Activated T-helper 17 cell treated with anti-CD3 and anti-CD28 coated beads, Interleukin-2, amount 50 U/mL, for 72 hours (primary cell): ENCODE measurements at regions not wholly inside any gene's neighbourhood (a gene's known extent, or its start where the extent isn't known, plus 50 kb on each side); places are given as distances from the start of the nearest gene placed in this dataset.

ENCODE experiments used
- ATAC-seq: fragments of 150-1000 bp; cut with Tn5 transposase; replicated peaks from 2 replicates; pipeline ENCODE4 v1.10.0; 2021; ENCODE audit warnings: mild to moderate bottlenecking, moderate library complexity
- H3K27ac Mint-ChIP-seq: one replicate; pipeline ENCODE4 v1.8.0; 2022; ENCODE audit warnings: mixed read lengths
- H3K27me3 Mint-ChIP-seq: one replicate; pipeline ENCODE4 v1.8.0; 2022; ENCODE audit warnings: mixed read lengths
- H3K36me3 Mint-ChIP-seq: one replicate; pipeline ENCODE4 v1.8.0; 2022; ENCODE audit warnings: low read depth, mild to moderate bottlenecking, mixed read lengths
- H3K4me1 Mint-ChIP-seq: one replicate; pipeline ENCODE4 v1.8.0; 2022; ENCODE audit warnings: mixed read lengths
- H3K4me3 Mint-ChIP-seq: one replicate; pipeline ENCODE4 v1.8.0; 2022; ENCODE audit warnings: mild to moderate bottlenecking, mixed read lengths
- H3K9me3 Mint-ChIP-seq: one replicate; pipeline ENCODE4 v1.8.0; 2022; ENCODE audit warnings: mixed read lengths

DNA sequence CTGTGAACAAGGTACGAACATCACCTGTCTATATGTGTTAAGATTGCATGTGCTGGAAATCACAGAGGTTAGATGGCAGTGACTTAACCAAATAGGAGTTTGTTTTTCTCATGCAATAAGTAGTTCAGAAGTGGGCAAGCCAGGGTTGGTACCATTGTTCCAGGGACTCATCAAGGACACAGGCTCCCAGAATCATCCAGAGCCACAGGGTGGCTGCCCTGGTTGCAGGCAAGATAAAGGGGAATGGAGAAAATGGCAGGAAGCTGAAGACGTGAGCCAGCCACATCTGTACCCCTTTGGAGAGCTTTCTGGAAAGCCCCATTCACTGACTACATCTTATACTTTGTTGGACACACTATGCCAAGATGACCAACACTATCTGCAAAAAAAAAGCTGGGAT lies 126.0 kb upstream of the IL12B start:
- ATAC-seq = no peak
- peak overlapping the region; percentile 55 for H3K27ac Mint-ChIP-seq
- H3K4me3 Mint-ChIP-seq = no peak overlapping the region
- H3K9me3 Mint-ChIP-seq = no peaks in the 10 kb centered on the region
- H3K36me3 Mint-ChIP-seq = no peaks in the 10 kb centered on the region
- peaks cover 14% of the 10 kb centered on the region for H3K27me3 Mint-ChIP-seq
- H3K4me1 Mint-ChIP-seq = peaks cover 26% of the 10 kb centered on the region

DNA sequence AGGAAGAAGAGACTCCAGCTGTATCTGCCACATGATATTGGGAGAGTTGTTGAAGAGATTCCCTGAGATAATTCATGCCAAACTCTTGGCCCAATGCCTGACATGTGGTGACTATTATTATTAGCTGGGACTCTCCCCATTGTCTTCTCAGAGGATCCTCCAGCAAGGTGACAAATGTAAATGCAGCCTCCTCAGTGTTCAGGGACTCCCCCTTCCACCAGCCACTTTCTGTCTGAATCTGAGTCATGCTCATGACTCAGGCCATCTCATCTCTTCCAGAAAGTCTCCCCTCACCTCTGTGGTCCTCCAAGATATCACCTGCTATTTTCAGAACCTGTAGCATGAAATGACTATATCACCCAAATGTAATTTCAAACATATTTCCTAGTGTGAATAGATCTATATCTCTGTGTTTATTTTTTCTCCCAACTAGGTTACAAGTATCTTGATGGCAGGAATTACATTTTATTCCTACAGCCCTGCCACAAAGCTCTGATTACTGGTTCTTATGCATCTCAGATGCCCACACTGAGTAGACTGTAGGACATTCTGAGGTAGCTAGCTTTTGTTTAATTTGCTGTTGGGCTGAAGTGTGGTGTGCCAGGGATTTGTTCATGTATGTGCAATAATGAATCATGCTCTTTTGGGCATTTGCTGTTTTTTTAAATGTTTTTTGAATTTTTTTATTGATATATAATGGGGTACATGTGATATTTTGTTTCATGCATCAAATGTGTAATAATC lies 126.6 kb upstream of the IL12B start:
- peaks cover 25% of the 10 kb centered on the region for H3K4me1 Mint-ChIP-seq
- peak; percentile 85 for ATAC-seq
- H3K27ac Mint-ChIP-seq = peak overlapping the region; percentile 55
- H3K9me3 Mint-ChIP-seq = no peaks in the 10 kb centered on the region
- H3K4me3 Mint-ChIP-seq = peak overlapping the region; percentile 4
- peaks cover 14% of the 10 kb centered on the region for H3K27me3 Mint-ChIP-seq
- no peaks in the 10 kb centered on the region for H3K36me3 Mint-ChIP-seq

DNA sequence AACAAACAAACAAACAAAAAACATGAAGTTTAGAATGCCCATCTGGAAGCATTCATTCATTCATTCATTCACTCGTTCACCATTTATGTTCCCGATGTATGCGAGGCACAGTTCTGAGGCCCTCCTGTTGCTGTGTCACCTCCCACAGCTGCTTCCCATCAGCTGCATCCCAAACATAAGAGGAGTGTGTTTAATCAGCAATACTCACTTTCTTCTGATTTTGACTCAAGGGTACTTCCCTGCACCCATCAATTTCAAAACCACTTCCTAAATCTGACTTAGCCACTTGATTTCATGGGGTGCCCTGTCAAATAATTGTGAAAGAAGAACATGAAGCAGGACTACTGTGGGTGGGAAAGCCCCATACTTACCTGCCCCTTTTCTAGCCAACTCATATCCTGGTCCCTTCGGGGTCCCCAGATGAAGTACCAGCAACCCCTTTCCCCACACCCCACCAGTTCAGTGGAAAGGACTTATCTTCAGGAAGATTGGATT lies 128.0 kb upstream of the IL12B start:
- Mint-ChIP-seq H3K27me3 (peaks cover 10% of the 10 kb centered on the region), H3K27ac (peak overlapping the region; percentile 55), H3K4me1 (peaks cover 25% of the 10 kb centered on the region), H3K36me3 (no peaks in the 10 kb centered on the region), H3K9me3 (no peaks in the 10 kb centered on the region), H3K4me3 (peak overlapping the region; percentile 34)
- ATAC-seq = peak; percentile 66

DNA sequence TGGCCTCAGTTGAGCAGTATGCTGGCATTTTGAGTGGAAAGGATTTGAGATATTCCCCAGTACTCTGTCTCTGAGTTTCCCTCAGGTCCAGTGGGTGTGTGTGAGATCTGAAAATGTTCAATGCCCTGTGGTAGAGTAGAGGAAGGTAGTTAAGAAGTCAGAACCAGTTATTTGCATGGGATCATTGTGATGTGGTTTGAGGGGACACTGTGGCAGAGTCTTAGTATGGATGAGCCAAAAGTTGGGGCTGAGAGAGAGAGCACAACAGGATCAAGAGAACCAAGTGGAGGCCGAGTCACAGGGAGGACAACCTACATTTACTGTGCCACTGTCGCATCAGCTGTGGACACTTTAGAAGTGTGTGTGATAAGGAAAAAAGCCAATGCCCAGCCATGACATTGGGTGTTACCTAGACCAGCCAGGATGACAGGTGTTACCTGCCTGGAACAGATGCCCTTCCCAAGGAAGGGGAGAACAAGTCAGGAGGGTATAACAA lies 128.9 kb upstream of the IL12B start:
- ATAC-seq = peak; percentile 16
- H3K4me1 Mint-ChIP-seq = peaks cover 25% of the 10 kb centered on the region
- H3K27me3 Mint-ChIP-seq = peaks cover 8% of the 10 kb centered on the region
- peak overlapping the region; percentile 34 for H3K4me3 Mint-ChIP-seq
- H3K9me3 Mint-ChIP-seq = no peaks in the 10 kb centered on the region
- H3K36me3 Mint-ChIP-seq = no peaks in the 10 kb centered on the region
- peak overlapping the region; percentile 55 for H3K27ac Mint-ChIP-seq

DNA sequence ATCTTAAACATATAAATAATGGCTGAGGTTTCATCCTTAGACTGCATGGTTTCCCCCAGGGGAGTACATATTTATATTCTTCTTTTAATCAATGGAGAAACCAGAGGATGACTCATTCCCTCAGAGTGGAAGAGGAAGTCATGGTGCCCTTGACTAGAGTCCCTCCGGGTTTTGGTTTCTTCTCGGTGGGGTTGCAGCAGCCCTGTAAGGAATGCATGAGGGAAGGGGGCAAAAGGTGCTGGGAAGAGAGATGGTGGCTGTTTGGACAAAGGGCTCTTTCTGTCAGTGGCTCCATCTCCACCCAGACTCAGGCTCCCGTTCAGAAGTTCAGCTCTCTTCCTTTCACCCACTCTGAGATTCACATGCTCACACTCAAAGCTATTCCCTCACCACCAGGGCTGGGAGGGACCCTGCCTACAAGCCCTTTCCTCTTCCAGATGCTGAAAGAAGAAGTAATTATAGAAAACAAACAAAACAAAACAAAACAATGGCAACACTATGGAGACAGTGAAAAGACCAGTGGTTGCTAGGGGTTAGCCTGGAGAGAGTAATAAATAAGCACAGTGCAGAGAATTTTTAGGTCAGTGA lies 129.8 kb upstream of the IL12B start:
- H3K27me3 Mint-ChIP-seq = no peaks in the 10 kb centered on the region
- H3K36me3 Mint-ChIP-seq = no peaks in the 10 kb centered on the region
- no peak overlapping the region for H3K4me3 Mint-ChIP-seq
- no peak overlapping the region for H3K27ac Mint-ChIP-seq
- ATAC-seq = peak; percentile 8
- no peaks in the 10 kb centered on the region for H3K9me3 Mint-ChIP-seq
- peaks cover 25% of the 10 kb centered on the region for H3K4me1 Mint-ChIP-seq

DNA sequence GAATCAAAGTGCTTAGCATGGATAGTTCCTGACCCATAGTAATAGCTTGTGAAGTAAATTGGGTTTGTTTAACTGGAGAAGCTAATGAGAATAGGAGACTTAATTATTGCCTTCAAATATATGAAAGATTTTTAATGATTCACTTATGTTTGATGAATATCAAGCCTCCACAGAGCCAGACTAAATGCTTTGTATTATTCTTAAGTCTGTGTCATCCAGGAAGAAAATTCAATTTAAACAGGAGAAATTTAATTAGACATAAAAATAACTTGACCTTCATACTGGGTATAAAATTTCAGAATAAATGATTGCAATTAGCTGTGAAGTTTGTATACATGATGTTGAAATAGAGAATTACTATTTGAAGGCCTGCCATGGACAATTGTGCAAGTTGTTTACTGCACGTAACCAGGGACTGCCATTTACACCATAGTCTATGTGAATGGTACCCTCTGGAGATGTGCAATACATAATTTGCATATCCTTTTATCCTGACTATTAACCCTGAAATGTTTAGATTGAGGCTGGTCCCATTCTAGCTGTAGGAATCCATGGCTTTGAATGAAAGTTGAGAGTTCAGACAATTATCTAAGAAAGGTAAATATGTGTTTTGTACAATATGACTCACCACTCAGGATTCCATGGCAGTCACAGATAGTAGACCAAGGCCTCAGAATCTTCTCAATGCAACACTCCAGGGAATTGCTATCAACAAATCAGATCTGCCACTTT lies 133.5 kb upstream of the IL12B start:
- ATAC-seq = no peak
- Mint-ChIP-seq H3K36me3 (no peaks in the 10 kb centered on the region), H3K4me3 (no peak overlapping the region), H3K27ac (no peak overlapping the region), H3K9me3 (no peaks in the 10 kb centered on the region), H3K27me3 (no peaks in the 10 kb centered on the region), H3K4me1 (peaks cover 13% of the 10 kb centered on the region)

DNA sequence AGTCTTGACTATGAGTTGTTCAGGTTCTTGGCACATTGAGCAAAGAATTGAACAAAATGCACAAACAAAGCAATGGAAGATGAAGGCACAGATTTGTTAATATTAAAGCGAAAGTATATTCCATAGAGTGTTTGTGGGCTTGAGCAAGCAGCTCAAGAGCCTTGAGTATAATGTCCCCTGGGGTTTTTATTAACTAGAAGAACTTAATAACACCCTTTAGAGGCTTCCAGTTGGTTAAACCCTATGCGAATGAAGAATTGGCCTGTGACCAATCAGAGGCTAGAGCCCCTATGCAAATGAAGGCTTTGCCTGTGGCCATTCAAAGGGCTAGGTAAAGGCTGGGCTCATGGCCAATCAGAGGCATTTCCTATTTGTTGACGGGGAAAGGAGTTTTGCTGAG lies 135.3 kb upstream of the IL12B start:
- H3K4me3 Mint-ChIP-seq = no peak overlapping the region
- H3K27me3 Mint-ChIP-seq = no peaks in the 10 kb centered on the region
- no peaks in the 10 kb centered on the region for H3K9me3 Mint-ChIP-seq
- ATAC-seq = no peak
- H3K36me3 Mint-ChIP-seq = no peaks in the 10 kb centered on the region
- peaks cover 18% of the 10 kb centered on the region for H3K4me1 Mint-ChIP-seq
- H3K27ac Mint-ChIP-seq = no peak overlapping the region

DNA sequence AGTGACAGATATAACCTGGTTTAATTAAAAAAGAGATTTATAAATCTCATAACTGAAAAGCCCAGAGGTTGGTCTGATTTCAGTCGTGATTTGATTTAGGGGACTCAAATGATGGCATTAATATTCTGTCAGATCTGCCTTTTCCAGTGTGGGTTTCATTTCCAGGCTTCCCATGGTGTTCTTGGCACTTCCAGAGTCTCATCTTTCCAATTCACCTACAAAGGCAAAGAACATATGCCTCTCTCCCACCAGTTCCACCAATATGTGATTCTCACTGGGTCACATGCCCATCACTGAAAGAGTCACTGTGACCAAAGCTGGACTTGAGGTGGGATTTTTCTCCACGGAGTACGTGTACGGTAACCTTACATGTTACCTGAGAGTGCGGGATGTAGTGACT lies 137.4 kb upstream of the IL12B start:
- peaks cover 18% of the 10 kb centered on the region for H3K4me1 Mint-ChIP-seq
- no peaks in the 10 kb centered on the region for H3K9me3 Mint-ChIP-seq
- H3K27ac Mint-ChIP-seq = no peak overlapping the region
- H3K36me3 Mint-ChIP-seq = no peaks in the 10 kb centered on the region
- no peak overlapping the region for H3K4me3 Mint-ChIP-seq
- ATAC-seq = no peak
- no peaks in the 10 kb centered on the region for H3K27me3 Mint-ChIP-seq

DNA sequence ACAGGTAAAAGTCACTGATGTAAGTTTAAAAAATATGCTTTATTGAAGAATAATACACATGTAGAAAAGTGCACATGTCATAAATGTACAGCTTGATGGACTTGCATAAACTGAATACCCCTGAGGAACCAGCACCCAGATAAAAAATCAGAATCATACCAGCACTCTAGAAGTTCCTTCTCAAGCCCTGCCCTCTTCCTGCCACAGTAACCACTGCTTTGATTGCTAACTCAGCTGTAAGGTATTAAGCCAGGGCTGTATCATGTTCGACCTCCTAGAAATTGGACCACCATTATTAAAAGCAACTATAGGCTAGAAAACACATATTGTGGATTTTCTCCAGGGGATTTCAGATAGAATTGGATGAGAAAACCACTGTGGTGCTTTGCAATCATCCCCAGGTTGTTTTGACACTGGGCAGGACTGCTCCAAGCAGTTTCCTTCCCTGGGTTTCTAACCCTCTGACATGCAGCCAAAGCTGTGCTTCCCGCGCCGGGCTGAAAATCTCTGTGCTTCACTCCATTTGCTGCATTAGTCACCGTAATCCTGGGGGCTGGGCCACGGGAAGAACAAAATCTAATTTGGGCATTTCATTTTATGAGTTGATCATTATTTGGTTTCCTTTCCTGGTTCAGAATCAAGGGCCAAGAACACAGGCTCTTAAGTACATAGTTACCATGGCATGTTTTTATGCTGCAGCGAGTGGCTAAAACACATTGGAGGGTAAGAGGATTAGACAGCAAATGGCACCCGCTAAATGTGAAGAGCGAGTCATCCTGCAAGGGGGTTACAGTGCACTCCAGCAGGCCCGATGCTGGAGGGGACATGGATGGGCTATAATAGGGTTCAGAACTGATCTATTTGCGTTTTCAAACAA lies 139.4 kb upstream of the IL12B start:
- no peaks in the 10 kb centered on the region for H3K36me3 Mint-ChIP-seq

DNA sequence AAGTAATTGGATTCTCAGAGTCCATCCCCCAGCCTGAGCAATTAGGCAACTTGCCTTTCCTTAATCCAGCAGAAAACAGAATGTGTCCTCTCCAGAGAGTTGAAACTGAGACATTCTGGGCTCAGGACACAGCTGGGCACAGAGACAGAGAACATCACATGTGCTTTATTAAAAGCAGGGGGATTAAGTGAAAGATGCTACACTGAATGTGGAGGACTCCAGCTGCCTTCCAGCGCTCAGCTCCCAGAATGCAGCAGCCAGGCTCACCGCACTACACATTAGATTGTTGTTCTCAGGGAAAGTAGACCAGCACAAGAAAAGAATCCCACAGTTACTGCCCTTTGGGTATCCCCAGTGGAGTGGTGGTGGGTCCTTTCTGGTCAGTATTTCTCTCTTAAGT lies 141.6 kb upstream of the IL12B start:
- no peak overlapping the region for H3K27ac Mint-ChIP-seq
- peaks cover 18% of the 10 kb centered on the region for H3K4me1 Mint-ChIP-seq
- peaks cover 3% of the 10 kb centered on the region for H3K27me3 Mint-ChIP-seq
- H3K9me3 Mint-ChIP-seq = peaks cover 21% of the 10 kb centered on the region
- H3K36me3 Mint-ChIP-seq = no peaks in the 10 kb centered on the region
- ATAC-seq = no peak
- no peak overlapping the region for H3K4me3 Mint-ChIP-seq

More for the DNA sequence above, 139.4 kb upstream of the IL12B start:
- peak; percentile 77 for ATAC-seq
- Mint-ChIP-seq H3K27ac (no peak overlapping the region), H3K9me3 (peaks cover 7% of the 10 kb centered on the region), H3K4me1 (peaks cover 18% of the 10 kb centered on the region), H3K4me3 (peak overlapping the region; percentile 1), H3K27me3 (peaks cover 3% of the 10 kb centered on the region)

DNA sequence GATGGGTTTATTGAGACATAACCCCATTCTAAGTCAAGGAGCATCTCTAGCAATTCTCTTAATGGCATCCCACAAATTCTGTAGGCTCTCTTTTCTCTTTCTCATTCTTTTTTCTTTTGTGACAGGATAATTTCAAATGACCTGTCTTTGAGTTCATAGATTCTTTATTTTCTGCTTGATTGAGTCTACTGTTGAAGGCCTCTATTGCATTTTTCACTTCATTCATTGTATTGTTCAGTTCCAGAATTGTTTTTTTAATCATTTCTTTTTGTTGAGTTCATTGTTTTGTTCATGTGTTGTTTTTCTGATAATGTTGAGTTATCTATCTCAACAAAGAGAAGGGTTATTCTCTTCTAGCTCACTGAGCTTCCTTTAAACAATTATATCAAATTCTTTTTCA lies 144.7 kb upstream of the IL12B start:
- no peaks in the 10 kb centered on the region for H3K36me3 Mint-ChIP-seq
- H3K27ac Mint-ChIP-seq = no peak overlapping the region
- peaks cover 3% of the 10 kb centered on the region for H3K27me3 Mint-ChIP-seq
- peaks cover 21% of the 10 kb centered on the region for H3K9me3 Mint-ChIP-seq
- no peak for ATAC-seq
- no peak overlapping the region for H3K4me3 Mint-ChIP-seq
- peaks cover 8% of the 10 kb centered on the region for H3K4me1 Mint-ChIP-seq

DNA sequence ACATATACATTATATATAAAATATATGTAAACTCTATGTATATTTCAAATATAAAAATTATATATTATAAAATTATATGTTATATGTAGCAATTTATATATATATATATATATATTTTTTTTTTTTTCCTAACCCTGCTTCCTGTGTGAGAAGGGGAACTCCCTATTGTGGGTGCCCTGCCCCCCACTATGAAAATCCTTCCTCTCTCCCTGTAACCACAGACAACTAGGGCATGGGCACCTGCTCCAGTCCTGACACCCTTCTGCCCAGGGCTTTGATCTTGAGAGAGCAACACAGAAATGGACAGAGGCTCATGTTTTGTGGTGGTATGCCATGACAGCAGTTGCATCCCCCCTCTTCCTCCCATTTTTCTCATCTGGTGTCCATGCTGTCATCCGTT lies 148.7 kb upstream of the IL12B start:
- Mint-ChIP-seq H3K27me3 (peaks cover 3% of the 10 kb centered on the region), H3K36me3 (no peaks in the 10 kb centered on the region), H3K27ac (no peak overlapping the region), H3K9me3 (peaks cover 21% of the 10 kb centered on the region), H3K4me1 (peaks cover 8% of the 10 kb centered on the region), H3K4me3 (no peak overlapping the region)
- no peak for ATAC-seq

DNA sequence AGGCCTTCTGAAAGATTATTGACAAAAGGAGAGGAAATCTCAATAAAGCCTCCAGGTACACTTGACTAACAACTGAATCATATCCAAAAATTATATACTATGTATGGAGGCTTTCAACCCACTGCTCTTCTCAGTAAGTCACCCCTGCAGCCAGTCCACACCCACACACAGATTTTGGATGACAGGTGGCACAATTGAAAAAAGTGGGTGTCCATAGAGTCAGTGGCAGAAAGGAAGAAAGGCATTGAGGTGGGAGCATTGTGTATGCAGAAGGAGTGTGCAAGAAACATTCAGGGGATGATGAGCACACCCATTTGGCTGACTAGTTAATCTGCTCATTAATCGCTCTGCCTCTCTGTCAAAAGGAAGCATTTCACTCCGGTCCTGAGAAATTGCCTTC lies 150.6 kb upstream of the IL12B start:
- no peak overlapping the region for H3K4me3 Mint-ChIP-seq
- no peak for ATAC-seq
- no peaks in the 10 kb centered on the region for H3K36me3 Mint-ChIP-seq
- peaks cover 8% of the 10 kb centered on the region for H3K4me1 Mint-ChIP-seq
- no peak overlapping the region for H3K27ac Mint-ChIP-seq
- H3K9me3 Mint-ChIP-seq = peaks cover 6% of the 10 kb centered on the region
- H3K27me3 Mint-ChIP-seq = no peaks in the 10 kb centered on the region

DNA sequence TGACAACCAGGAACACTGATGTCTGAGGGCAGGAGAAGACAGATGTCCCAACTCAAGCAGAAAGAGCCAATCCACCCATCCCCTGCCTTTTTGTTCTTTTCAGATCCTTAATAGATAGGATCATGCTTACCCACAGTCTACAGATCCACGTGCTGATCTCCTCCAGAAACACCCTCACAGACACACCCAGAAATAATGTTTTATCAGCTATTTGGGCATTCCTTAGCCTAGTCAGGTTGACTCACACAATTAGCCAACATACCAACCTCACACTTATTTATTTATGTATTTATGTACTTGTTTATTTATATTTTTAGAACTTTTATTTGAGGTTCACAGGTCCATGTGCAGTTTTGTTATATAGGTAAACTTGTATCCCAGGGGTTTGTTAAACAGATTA lies 151.5 kb upstream of the IL12B start:
- ATAC-seq = no peak

More for the DNA sequence above, 151.5 kb upstream of the IL12B start:
- Mint-ChIP-seq H3K4me1 (peaks cover 8% of the 10 kb centered on the region), H3K9me3 (no peaks in the 10 kb centered on the region), H3K36me3 (no peaks in the 10 kb centered on the region), H3K27me3 (no peaks in the 10 kb centered on the region), H3K4me3 (no peak overlapping the region), H3K27ac (no peak overlapping the region)
